ENCODE measurements at regions not wholly inside any gene's neighbourhood (a gene's known extent, or its start where the extent isn't known, plus 50 kb on each side); places are given as distances from the start of the nearest gene placed in this dataset.

DNA sequence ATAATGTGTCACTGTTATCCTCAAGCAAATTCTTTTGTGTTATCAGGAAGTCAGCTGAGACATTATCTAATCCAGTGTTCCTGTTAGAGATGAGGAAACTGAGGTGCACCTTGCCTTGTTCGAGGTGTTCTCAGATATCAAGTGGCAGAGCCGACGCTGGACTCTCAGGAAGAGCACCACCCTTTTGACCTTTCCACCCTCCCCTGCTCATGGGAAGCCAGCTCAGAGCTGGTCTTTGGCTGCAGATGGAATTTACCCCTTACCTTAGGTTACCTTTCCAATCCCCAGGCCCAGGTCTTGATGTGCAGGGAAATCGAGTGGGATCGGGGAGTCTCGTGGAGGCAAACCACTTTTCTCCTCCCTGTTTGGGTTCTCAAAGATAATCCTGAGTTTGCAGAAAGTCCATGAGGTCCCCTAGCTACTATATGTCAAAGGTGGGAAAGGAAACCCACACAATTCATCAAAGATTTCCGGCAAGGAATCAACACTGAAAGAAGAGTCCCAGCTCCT lies 62.9 kb upstream of the PIM1 start:
- Histone ChIP-seq H3K27ac (no peak overlapping the region), H3K27me3 (no peaks in the 10 kb centered on the region), H3K4me3 (no peak overlapping the region), H3K9me3 (no peaks in the 10 kb centered on the region), H3K4me1 (peaks cover 0 to 23% of the 10 kb centered on the region in 2 donors), H3K36me3 (no peaks in the 10 kb centered on the region)
- no peak for DNase-seq (ENCODE audit: low spot score)
- TF ChIP-seq, protein P1, sequence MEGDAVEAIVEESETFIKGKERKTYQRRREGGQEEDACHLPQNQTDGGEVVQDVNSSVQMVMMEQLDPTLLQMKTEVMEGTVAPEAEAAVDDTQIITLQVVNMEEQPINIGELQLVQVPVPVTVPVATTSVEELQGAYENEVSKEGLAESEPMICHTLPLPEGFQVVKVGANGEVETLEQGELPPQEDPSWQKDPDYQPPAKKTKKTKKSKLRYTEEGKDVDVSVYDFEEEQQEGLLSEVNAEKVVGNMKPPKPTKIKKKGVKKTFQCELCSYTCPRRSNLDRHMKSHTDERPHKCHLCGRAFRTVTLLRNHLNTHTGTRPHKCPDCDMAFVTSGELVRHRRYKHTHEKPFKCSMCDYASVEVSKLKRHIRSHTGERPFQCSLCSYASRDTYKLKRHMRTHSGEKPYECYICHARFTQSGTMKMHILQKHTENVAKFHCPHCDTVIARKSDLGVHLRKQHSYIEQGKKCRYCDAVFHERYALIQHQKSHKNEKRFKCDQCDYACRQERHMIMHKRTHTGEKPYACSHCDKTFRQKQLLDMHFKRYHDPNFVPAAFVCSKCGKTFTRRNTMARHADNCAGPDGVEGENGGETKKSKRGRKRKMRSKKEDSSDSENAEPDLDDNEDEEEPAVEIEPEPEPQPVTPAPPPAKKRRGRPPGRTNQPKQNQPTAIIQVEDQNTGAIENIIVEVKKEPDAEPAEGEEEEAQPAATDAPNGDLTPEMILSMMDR (IDR thresholded peaks at IDR 0.05): no peak

DNA sequence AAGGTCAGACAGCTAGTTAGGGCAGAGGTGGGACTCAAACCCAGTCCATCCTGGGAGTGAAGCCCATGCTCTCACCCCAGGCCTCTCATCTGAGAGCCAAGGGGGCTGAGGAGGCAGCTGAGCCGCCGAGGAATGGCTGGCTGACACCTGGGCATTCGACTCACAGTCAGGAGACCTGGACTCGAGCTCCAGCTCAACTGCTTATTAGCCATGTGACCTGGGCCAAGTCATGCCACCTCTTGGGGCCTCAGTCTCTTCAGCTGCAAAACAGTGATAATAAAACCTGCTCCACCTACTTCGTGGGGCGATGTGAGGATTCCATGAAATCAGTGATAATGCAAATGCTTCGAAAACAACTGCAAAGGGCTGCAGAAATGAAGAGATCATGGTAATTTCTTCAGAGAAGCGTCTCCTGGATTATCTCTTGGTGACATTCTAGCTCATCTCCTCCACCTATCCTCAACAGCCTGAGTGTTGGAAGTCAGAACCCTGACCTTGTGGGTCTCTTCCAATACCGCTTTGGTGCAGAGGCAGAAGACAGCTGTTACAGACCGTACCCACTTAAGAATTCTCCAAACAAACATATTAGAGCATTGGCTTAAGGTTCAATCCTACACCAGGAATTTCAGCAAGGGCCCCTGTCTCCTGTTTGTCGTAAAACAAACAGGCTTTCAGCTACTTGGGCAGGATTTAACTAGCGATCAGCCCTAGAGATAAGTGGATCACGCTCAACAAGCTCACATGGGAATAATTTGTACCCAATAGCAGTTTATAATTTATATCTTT lies 60.0 kb upstream of the PIM1 start:
- TF ChIP-seq, protein P1 (IDR thresholded peaks at IDR 0.05): no peak
- Histone ChIP-seq H3K36me3 (no peaks in the 10 kb centered on the region), H3K27me3 (no peaks in the 10 kb centered on the region), H3K27ac (no peak overlapping the region), H3K4me3 (no peak overlapping the region), H3K9me3 (no peaks in the 10 kb centered on the region), H3K4me1 (no peaks in the 10 kb centered on the region)
- no peak for DNase-seq (ENCODE audit: low spot score)

GRCh38 chr6:37110500-37111461 lies 59.2 kb upstream of the PIM1 start:
- no peaks in the 10 kb centered on the region for H3K9me3 ChIP-seq
- TF ChIP-seq, protein P1 (IDR thresholded peaks at IDR 0.05): no peak
- no peak for DNase-seq (ENCODE audit: low spot score)
- no peak overlapping the region for H3K4me3 ChIP-seq
- no peaks in the 10 kb centered on the region for H3K4me1 ChIP-seq
- no peaks in the 10 kb centered on the region for H3K36me3 ChIP-seq
- no peak overlapping the region for H3K27ac ChIP-seq
- no peaks in the 10 kb centered on the region for H3K27me3 ChIP-seq

DNA sequence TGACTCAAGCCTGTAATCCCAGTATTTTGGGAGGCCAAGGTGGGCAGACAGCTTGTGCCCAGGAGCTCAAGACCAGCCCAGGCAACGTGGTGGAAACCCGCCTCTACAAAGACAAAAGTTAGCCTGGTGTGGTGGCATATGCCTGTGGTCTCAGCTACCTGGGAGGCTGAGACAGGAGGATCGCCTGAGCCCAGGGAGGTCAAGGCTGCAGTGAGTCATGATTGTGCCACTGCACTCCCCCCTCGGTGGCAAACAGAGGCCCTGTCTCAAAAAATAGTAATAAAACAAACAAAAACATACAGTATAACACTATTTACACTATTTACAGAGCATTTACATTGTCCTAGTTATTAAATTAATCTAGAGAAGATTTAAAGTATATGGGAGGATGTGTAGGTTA lies 56.0 kb upstream of the PIM1 start:
- H3K27me3 ChIP-seq: no peaks in the 10 kb centered on the region
- H3K4me3 ChIP-seq: no peak overlapping the region
- H3K27ac ChIP-seq: no peak overlapping the region
- TF ChIP-seq, protein P1 (IDR thresholded peaks at IDR 0.05): no peak
- DNase-seq (ENCODE audit: low spot score): no peak
- no peaks in the 10 kb centered on the region for H3K9me3 ChIP-seq
- H3K36me3 ChIP-seq: no peaks in the 10 kb centered on the region
- H3K4me1 ChIP-seq: no peaks in the 10 kb centered on the region

DNA sequence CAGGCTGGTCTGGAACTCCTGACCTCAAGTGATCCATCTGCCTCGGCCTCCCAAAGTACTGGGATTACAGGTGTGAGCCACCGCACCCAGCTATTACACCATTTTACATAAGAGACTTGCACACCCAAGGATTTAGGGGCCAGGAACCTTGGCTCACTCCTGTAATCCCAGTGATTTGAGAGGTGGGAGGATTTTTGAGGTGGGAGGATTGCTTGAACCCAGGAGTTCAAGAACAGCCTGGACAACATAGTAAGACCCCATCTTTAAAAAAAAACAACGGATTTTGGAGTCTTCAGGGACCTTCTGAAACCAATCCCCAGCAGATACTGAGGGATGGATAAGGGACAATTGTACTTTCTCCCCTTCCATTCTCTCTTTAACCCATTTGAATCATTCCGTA lies 55.3 kb upstream of the PIM1 start:
- Histone ChIP-seq H3K36me3 (no peaks in the 10 kb centered on the region), H3K4me1 (no peaks in the 10 kb centered on the region), H3K27ac (no peak overlapping the region), H3K4me3 (no peak overlapping the region), H3K27me3 (no peaks in the 10 kb centered on the region), H3K9me3 (no peaks in the 10 kb centered on the region)
- TF ChIP-seq, protein P1 (IDR thresholded peaks at IDR 0.05): no peak
- DNase-seq (ENCODE audit: low spot score): no peak
